CD4-positive, alpha-beta memory T cell (primary cell): ENCODE measurements at regions not wholly inside any gene's neighbourhood (a gene's known extent, or its start where the extent isn't known, plus 50 kb on each side); places are given as distances from the start of the nearest gene placed in this dataset.

Source experiments
- CTCF ChIA-PET: fragments of 350-600 bp; sonication (Branson Sonifier 250); formaldehyde crosslinking; loops from one replicate; lab custom pipeline; 2021; ENCODE audit warnings: inconsistent platforms; ENCODE audit not compliant: partially characterized antibody; lab: Charles Lee
- POLR2A ChIA-PET: fragments of 350-600 bp; sonication (Branson Sonifier 250); formaldehyde crosslinking; loops from one replicate; lab custom pipeline; 2021; ENCODE audit not compliant: partially characterized antibody; lab: Charles Lee
- DNase-seq, 5 donors: peaks; one replicate each; pipeline versions ENCODE4 v3.0.0 to v3.0.0-alpha.2; 2020 to 2022; ENCODE audit warnings: mixed read lengths in 1 of 5
- H3K27ac ChIP-seq: one replicate; pipeline ENCODE4 v1.7.0; 2013; ENCODE audit warnings: low read depth, low read length
- H3K27me3 ChIP-seq: 2 replicates; pipeline ENCODE4 v1.7.0; 2013; ENCODE audit warnings: mild to moderate bottlenecking, low read length, moderate library complexity; ENCODE audit not compliant: insufficient read depth
- H3K36me3 ChIP-seq: 2 replicates; pipeline ENCODE4 v1.7.0; 2013; ENCODE audit warnings: mild to moderate bottlenecking, low read length, moderate library complexity; ENCODE audit not compliant: insufficient read depth
- H3K4me1 ChIP-seq: 2 replicates; pipeline ENCODE4 v1.7.0; 2013; ENCODE audit warnings: mild to moderate bottlenecking, low read length, moderate library complexity; ENCODE audit not compliant: insufficient read depth
- H3K4me3 ChIP-seq, 2 donors: one replicate each; pipeline ENCODE4 v1.7.0; 2013; ENCODE audit warnings: low read length in 2 of 2, mild to moderate bottlenecking in 1 of 2
- H3K9me3 ChIP-seq, 2 donors: one replicate each; pipeline ENCODE4 v1.7.0; 2013; ENCODE audit warnings: low read length in 2 of 2, control low read depth in 1 of 2; ENCODE audit not compliant: control insufficient read depth in 1 of 2
- H3K27ac Mint-ChIP-seq, 7 donors: one replicate each; pipeline ENCODE4 v1.8.0; 2020 to 2021; ENCODE audit warnings: mixed read lengths in 7 of 7, mild to moderate bottlenecking in 6 of 7, inconsistent platforms in 3 of 7, moderate library complexity in 3 of 7
- H3K27me3 Mint-ChIP-seq, 2 donors: one replicate each; pipeline ENCODE4 v1.8.0; 2020 to 2021; ENCODE audit warnings: mixed read lengths in 2 of 2
- H3K36me3 Mint-ChIP-seq, 2 donors: one replicate each; pipeline ENCODE4 v1.8.0; 2020 to 2021; ENCODE audit warnings: mixed read lengths in 2 of 2, inconsistent platforms in 1 of 2, mild to moderate bottlenecking in 1 of 2
- H3K4me1 Mint-ChIP-seq, 4 donors: one replicate each; pipeline ENCODE4 v1.8.0; 2020 to 2021; ENCODE audit warnings: mixed read lengths in 4 of 4, mild to moderate bottlenecking in 1 of 4
- H3K4me3 Mint-ChIP-seq, 8 donors: one replicate each; pipeline ENCODE4 v1.8.0; 2020 to 2021; ENCODE audit warnings: mixed read lengths in 8 of 8, mild to moderate bottlenecking in 7 of 8, moderate library complexity in 6 of 8, inconsistent platforms in 3 of 8
- H3K9me3 Mint-ChIP-seq, 8 donors: one replicate each; pipeline ENCODE4 v1.8.0; 2020 to 2021; ENCODE audit warnings: mixed read lengths in 8 of 8, mild to moderate bottlenecking in 5 of 8, inconsistent platforms in 3 of 8, moderate library complexity in 1 of 8
- intact Hi-C: fragments of 100-400 bp; cut with micrococcal nuclease; formaldehyde crosslinking; loops from one replicate; pipeline ENCODE4 v1.15.1; 2023

- no peak overlapping the region for H3K27ac Mint-ChIP-seq
- H3K9me3 Mint-ChIP-seq: peaks cover 0 to 14% (median 8%) of the 10 kb centered on the region in 8 donors
- no peaks in the 10 kb centered on the region for H3K4me1 Mint-ChIP-seq
- CTCF ChIA-PET: no interaction called here
- no peak for DNase-seq
- H3K27ac ChIP-seq: no peak overlapping the region
- H3K9me3 ChIP-seq: no peaks in the 10 kb centered on the region
- POLR2A ChIA-PET: no interaction called here
- no peaks in the 10 kb centered on the region for H3K27me3 ChIP-seq
- no peaks in the 10 kb centered on the region for H3K4me1 ChIP-seq
- intact Hi-C loops: no loop called here
- H3K36me3 ChIP-seq: no peaks in the 10 kb centered on the region
- no peak overlapping the region for H3K4me3 ChIP-seq
- no peak overlapping the region for H3K4me3 Mint-ChIP-seq
- H3K27me3 Mint-ChIP-seq: peaks cover 2 to 10% of the 10 kb centered on the region in 2 donors
- no peaks in the 10 kb centered on the region for H3K36me3 Mint-ChIP-seq
Measured at GRCh38 chr1:90149101-90149500, 154.2 kb downstream of the ZNF326 start.

GRCh38 chr1:90147093-90147492 lies 152.2 kb downstream of the ZNF326 start:
- Mint-ChIP-seq H3K36me3 (no peaks in the 10 kb centered on the region), H3K27ac (no peak overlapping the region), H3K9me3 (peaks cover 0 to 13% (median 6%) of the 10 kb centered on the region in 8 donors), H3K27me3 (peaks cover under 1 to 6% of the 10 kb centered on the region in 2 donors), H3K4me3 (no peak overlapping the region), H3K4me1 (no peaks in the 10 kb centered on the region)
- POLR2A ChIA-PET: no interaction called here
- H3K36me3 ChIP-seq: no peaks in the 10 kb centered on the region
- no peak for DNase-seq
- no peaks in the 10 kb centered on the region for H3K9me3 ChIP-seq
- intact Hi-C loops: no loop called here
- H3K27me3 ChIP-seq: no peaks in the 10 kb centered on the region
- no peaks in the 10 kb centered on the region for H3K4me1 ChIP-seq
- H3K4me3 ChIP-seq: no peak overlapping the region
- H3K27ac ChIP-seq: no peak overlapping the region
- CTCF ChIA-PET: no interaction called here

- H3K4me1 ChIP-seq: no peaks in the 10 kb centered on the region
- H3K27ac Mint-ChIP-seq: no peak overlapping the region
- POLR2A ChIA-PET: no interaction called here
- H3K27me3 ChIP-seq: no peaks in the 10 kb centered on the region
- no peak overlapping the region for H3K4me3 ChIP-seq
- intact Hi-C loops: no loop called here
- H3K9me3 Mint-ChIP-seq: peaks cover 4 to 15% (median 7%) of the 10 kb centered on the region in 8 donors
- no peak for DNase-seq
- H3K27ac ChIP-seq: no peak overlapping the region
- H3K36me3 ChIP-seq: no peaks in the 10 kb centered on the region
- CTCF ChIA-PET: no interaction called here
- no peaks in the 10 kb centered on the region for H3K36me3 Mint-ChIP-seq
- no peaks in the 10 kb centered on the region for H3K9me3 ChIP-seq
- peaks cover 7 to 8% of the 10 kb centered on the region in 2 donors for H3K27me3 Mint-ChIP-seq
- H3K4me1 Mint-ChIP-seq: no peaks in the 10 kb centered on the region
- no peak overlapping the region for H3K4me3 Mint-ChIP-seq
Measured at GRCh38 chr1:90144820-90145219, 149.9 kb downstream of the ZNF326 start.

DNA sequence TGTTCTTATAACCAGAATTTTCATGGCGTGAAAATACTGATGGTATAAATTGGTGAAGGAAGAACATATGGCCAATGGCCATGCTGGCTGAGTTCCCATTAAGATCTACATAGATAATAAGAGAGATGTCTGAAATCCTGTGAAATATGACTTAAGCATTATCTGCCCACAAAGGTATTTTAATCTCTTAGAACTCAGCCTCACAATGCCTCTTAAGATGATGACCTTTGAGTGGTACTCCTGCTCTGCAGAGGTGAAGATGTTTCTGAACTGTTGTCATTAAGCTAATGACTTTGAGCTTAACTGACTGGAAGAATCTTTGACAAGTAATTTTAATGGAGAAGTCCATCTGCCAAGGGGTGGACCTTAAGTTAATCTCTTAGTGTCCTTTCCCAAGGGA lies 148.7 kb downstream of the ZNF326 start:
- CTCF ChIA-PET: no interaction called here

GRCh38 chr1:90142697-90143096 lies 147.8 kb downstream of the ZNF326 start:
- H3K4me1 Mint-ChIP-seq: no peaks in the 10 kb centered on the region
- Histone ChIP-seq H3K27me3 (no peaks in the 10 kb centered on the region), H3K9me3 (peaks cover 0 to 7% of the 10 kb centered on the region in 2 donors), H3K4me1 (no peaks in the 10 kb centered on the region), H3K36me3 (no peaks in the 10 kb centered on the region), H3K4me3 (no peak overlapping the region), H3K27ac (no peak overlapping the region)
- H3K9me3 Mint-ChIP-seq: peaks cover 6 to 25% (median 13%) of the 10 kb centered on the region in 8 donors
- H3K27ac Mint-ChIP-seq: no peak overlapping the region
- no peak for DNase-seq
- intact Hi-C loops: no loop called here
- H3K27me3 Mint-ChIP-seq: peaks cover 7% of the 10 kb centered on the region in 2 donors
- no peak overlapping the region for H3K4me3 Mint-ChIP-seq
- no peaks in the 10 kb centered on the region for H3K36me3 Mint-ChIP-seq
- POLR2A ChIA-PET: no interaction called here
- CTCF ChIA-PET: no interaction called here

More for the DNA sequence above, 148.7 kb downstream of the ZNF326 start:
- POLR2A ChIA-PET: no interaction called here
- H3K27ac Mint-ChIP-seq: no peak overlapping the region
- no peaks in the 10 kb centered on the region for H3K36me3 Mint-ChIP-seq
- H3K4me1 Mint-ChIP-seq: no peaks in the 10 kb centered on the region
- no peak overlapping the region for H3K27ac ChIP-seq
- H3K4me3 Mint-ChIP-seq: no peak overlapping the region
- no peaks in the 10 kb centered on the region for H3K27me3 ChIP-seq
- no peak overlapping the region for H3K4me3 ChIP-seq
- peaks cover 6 to 20% (median 12%) of the 10 kb centered on the region in 8 donors for H3K9me3 Mint-ChIP-seq
- H3K9me3 ChIP-seq: peaks cover 0 to 7% of the 10 kb centered on the region in 2 donors
- H3K36me3 ChIP-seq: no peaks in the 10 kb centered on the region
- H3K4me1 ChIP-seq: no peaks in the 10 kb centered on the region
- no peak for DNase-seq
- intact Hi-C loops: no loop called here
- peaks cover 7% of the 10 kb centered on the region in 2 donors for H3K27me3 Mint-ChIP-seq

- H3K27ac ChIP-seq: no peak overlapping the region
- Mint-ChIP-seq H3K36me3 (no peaks in the 10 kb centered on the region), H3K4me3 (no peak overlapping the region), H3K9me3 (peaks cover 6 to 29% (median 16%) of the 10 kb centered on the region in 8 donors), H3K27ac (no peak overlapping the region), H3K27me3 (peaks cover 8 to 9% of the 10 kb centered on the region in 2 donors), H3K4me1 (no peaks in the 10 kb centered on the region)
- peaks cover 0 to 7% of the 10 kb centered on the region in 2 donors for H3K9me3 ChIP-seq
- H3K4me3 ChIP-seq: no peak overlapping the region
- DNase-seq: no peak
- intact Hi-C loops: no loop called here
- no peaks in the 10 kb centered on the region for H3K4me1 ChIP-seq
- ChIA-PET CTCF (no interaction called here), POLR2A (no interaction called here)
- no peaks in the 10 kb centered on the region for H3K27me3 ChIP-seq
- no peaks in the 10 kb centered on the region for H3K36me3 ChIP-seq
Measured at GRCh38 chr1:90139837-90140236, 144.9 kb downstream of the ZNF326 start.

- ChIA-PET CTCF (no interaction called here), POLR2A (no interaction called here)
- DNase-seq: no peak
- H3K27me3 Mint-ChIP-seq: peaks cover 11 to 14% of the 10 kb centered on the region in 2 donors
- peaks cover 1 to 23% (median 12%) of the 10 kb centered on the region in 8 donors for H3K9me3 Mint-ChIP-seq
- intact Hi-C loops: no loop called here
- no peaks in the 10 kb centered on the region for H3K36me3 Mint-ChIP-seq
- H3K4me3 Mint-ChIP-seq: no peak overlapping the region
- Histone ChIP-seq H3K27me3 (no peaks in the 10 kb centered on the region), H3K4me1 (no peaks in the 10 kb centered on the region), H3K27ac (no peak overlapping the region), H3K4me3 (no peak overlapping the region), H3K36me3 (no peaks in the 10 kb centered on the region), H3K9me3 (peaks cover 0 to 7% of the 10 kb centered on the region in 2 donors)
- no peak overlapping the region for H3K27ac Mint-ChIP-seq
- H3K4me1 Mint-ChIP-seq: no peaks in the 10 kb centered on the region
Measured at GRCh38 chr1:90135286-90135685, 140.4 kb downstream of the ZNF326 start.
